ENCODE measurements at regions not wholly inside any gene's neighbourhood (a gene's known extent, or its start where the extent isn't known, plus 50 kb on each side); places are given as distances from the start of the nearest gene placed in this dataset.

DNA sequence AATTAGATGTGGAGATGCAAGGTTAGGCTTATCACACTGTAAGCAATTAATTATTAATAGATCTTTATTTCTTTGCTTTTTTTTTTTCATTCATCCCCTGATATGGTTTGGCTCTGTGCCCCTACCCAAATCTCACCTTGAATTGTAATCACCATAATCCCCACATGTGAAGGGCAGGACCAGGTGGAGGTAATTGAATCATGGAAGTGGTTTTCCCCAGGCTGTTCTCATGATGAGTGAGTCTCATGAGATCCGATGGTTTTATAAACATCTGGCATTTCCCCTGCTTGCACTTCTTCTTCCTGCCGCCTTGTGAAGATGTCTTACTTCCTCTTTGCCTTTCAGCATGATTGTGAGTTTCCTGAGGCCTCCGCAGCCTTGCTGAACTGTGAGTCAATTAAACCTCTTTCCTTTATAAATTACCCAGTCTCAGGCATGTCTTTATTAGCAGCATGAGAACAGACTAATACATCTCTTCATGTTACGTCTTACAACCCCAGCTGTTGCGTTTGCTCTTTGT is 333.8 kb downstream of the CDH26 start:
- no peak for DNase-seq

DNA sequence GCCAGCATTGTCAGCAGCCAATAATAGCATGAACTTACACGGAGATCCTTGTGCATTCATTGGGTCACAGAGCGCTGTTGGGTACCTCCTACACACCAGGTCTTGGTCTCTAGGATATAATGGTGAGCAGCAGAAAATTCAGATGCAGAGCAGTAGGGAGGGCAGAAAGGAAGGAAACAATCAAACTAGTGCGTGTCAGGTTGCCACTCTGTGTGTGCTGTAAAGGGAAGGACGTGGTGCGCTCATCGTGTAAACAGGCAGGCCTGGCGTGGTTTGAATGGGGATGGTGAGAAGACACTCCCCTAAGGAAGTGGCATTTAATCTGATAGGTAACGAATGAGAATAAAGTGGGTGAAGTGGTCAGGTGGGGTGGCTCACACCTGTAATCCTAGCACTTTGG is 336.4 kb downstream of the CDH26 start:
- no peak for DNase-seq

DNA sequence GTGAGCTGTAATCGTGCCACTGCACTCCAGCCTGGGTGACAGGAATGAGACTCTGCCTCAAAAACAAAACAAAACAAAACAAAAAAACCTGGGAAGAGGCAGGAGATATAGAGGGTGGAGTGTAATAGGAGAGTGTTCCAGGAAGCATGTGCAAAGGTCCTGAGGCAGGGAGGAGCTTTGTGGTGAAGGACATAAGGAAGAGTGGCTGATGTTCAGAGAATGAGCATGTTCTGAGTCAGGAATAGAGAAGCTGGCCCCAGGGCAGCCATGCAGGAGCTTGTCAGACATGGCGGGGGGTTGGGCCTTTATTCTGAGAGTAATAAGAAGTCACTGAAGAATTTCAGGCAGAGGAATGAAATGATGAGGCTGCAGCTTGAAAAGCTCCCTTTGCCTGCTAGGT is 337.0 kb downstream of the CDH26 start:
- no peak for DNase-seq

DNA sequence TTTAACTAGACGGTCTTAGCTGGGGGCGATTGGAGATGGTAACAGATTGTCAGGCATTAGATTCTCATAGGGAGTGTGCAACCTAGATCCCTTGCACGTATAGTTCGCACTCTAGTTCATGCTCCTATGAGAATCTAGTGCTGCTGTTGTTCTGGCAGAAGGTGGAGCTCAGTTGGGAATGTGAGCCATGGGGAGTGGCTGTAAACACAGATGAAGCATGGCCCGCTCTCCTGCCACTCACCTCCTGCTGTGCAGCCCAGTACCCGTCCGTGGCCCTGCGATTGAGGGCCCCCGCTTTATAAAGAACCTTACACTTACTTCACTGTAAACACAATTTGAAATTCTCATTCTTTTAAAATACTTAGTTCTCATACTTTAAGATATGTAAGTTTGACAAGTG is 339.4 kb downstream of the CDH26 start:
- no peak for DNase-seq

DNA sequence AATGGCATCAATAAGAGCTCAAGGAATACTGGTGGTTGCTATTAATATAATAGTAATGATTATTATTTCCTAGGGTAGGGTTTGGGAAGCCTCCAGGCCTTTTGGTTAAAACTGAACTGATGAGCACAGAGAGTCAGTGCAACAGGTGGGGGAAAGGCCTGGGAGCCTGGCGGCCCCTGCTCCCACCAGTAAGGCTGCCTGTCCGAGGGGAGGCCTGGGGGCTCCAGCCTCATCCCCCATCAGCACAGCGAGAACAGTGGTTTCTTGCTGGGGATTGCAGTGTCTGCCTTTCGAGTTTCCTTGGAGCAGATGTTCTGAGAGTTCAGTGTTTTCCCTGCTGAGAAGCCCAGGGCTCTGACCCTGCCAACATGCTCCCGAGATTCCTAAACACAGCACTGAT is 340.4 kb downstream of the CDH26 start:
- DNase-seq, result no peak

DNA sequence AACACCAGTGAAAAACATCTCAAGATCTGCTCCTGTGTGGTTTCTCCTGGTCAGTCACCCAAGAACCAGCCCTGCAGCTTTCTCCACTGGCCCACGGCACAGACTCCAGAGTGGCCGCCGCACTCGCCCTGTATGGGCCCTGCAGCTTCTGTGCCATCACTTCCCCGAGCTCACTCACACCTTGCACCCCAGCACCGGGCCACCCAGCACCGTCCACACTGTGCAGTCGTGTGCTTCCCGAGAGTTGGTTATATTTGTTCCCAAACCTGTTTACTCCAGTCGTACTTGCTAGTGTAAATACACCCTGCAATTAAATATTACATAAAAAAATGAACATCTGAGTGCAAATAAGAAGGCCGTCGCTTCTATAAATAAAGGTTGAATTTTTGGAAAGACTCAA is 341.7 kb downstream of the CDH26 start:
- DNase-seq, result no peak

DNA sequence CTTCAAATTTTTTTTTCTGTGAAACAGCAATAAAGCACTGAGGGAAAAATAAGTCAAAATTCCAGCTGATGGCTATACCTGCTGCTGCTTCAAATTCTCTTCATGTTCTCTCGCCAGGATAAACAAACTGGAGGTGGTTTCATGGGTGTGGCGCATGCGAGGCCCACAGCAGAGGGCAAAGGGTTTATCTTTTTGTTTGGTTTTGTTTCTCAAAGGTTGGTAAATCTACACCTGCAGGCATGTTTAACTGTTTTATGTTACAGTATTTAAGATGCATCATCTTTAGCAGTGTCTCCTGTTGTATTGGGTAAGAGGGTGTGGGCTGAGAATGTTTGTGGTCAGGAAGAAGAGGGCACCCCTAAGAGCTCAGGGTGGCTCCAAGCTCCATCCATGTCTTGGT is 342.2 kb downstream of the CDH26 start:
- no peak for DNase-seq

DNA sequence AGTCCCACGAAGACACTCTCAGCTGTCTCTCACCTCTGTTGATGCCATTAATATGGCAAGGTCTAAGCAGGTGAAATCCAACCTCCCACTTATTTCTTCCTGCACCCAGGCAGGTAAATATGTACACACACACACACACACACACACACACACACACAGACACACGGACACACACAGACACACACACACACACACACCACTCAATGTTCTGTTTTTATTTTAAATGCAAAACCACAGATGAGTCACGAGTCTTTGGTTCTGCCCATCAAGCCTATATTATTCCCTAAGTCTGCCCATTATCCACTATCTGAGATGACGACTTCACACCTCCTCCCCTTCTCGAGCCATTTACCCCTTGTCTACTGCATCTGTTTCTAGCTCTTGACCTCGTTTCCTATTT is 344.7 kb downstream of the CDH26 start:
- no peak for DNase-seq

DNA sequence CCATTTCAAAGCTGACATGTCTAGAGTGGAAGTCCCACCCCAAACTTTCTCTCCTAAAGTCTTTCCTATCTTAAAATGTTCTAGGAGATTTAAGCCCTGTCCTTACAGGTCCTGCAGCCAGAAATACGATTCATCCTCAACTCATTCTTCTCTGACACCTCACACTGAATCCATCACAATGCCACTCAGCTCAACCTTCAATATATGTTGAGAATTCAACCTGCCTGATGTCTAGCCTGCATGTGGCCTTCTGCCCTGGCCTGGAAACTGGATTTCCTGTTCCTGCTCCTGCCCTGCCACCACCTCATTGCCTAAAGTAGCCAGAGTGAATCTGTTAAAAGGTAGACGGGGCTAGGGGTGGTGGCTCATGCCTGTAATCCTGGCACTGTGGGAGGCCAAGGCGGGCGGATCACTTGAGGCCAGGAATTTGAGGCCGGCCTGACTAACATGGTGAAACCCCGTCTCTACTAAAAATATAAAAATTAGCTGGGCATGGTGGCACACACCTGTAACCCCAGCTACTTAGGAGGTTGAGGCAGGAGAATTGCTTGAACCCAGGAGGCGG is 345.9 kb downstream of the CDH26 start:
- DNase-seq, result no peak

DNA sequence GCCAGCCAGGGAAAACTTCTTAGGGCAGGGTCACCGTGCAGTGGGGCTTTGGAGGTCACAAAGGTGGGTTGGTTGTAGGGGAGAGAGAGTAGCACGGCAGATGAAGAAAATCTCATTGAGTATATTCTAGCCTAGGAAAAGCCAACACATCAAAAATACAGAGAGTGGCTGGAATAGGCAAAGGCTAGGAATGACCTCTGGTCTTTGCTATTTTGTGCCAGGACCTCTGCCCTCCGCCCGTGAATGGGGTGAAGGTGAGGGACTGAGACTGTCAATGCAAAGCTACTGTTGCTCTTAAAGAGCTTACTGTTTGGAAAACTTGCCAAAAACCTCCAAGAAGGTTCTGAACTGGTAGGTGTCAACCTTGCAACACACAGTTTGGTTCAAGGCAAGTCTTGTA is 346.7 kb downstream of the CDH26 start:
- no peak for DNase-seq

DNA sequence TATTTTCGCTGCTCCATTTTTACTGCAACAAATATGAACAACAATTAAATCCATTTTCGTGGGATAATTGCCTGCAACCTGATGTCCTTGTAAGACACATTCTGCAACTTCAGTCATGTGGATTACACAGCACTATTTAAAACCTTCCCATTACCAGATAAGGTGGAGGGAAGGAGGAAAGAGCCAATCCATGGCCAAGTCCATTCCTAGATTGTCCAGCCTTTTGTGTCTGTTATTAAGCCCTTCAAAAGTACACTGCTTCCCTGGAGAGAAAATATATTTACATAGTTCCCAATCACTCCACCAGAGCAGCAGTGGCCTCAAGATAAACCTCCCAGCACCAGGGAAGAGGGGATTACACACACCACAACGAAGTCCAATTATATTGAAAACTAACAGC is 347.9 kb downstream of the CDH26 start:
- no peak for DNase-seq

DNA sequence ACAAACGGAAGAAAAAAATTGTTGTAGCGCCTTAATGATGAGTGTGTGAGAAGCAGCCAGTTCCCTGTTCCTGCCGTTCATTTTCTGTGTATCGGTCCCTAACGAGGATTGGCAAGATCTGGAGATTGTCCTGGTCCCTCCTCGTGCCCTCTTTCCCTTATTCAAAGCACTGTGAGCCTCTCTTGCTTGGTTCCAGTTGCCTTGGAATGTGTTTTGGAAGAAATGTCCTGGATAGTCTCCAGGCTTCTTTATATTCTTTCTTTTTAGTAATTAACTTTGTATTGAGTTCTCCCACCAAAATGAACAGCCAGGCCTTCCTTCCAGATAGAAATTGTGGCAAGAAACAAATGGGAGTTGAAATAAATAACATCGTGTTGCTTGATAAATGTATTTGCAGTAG is 348.3 kb downstream of the CDH26 start:
- DNase-seq, result no peak

DNA sequence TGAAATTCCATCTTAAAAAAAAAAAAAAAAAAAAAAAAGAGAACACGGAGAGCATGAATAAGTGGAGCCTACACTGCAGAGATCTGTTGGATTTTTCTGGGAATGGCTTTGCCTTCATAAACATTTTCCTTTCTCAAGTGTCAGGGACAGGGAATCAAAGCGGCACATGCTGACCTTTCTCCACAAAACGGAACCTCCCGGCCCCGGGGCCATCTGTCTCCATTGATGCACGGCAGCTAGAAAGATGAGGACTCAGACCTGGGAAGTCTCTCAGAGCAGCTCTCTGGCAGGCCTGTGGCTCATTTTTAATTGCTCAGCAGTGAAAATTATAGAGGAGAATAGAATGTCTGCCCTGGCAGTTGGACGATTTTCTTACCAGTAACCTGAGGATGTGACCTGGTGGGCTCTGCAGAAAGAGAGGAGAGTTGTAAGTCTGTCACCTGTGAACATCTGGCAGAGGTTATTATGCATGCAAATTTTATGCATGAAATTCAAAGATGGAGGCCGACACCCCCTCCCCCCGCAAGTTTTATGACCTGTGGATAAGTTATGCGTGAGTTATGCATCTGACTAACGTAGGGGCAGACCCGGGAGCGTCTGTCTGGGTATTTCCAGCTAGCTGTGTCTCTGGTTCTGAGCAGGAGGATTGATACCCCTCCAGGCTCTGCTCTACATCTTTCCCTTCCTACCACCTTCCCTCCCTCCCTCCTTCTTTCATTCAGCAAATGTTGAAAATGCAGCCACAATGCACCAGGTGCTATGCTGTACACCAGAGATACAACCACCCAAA is 352.5 kb downstream of the CDH26 start:
- no peak for DNase-seq

DNA sequence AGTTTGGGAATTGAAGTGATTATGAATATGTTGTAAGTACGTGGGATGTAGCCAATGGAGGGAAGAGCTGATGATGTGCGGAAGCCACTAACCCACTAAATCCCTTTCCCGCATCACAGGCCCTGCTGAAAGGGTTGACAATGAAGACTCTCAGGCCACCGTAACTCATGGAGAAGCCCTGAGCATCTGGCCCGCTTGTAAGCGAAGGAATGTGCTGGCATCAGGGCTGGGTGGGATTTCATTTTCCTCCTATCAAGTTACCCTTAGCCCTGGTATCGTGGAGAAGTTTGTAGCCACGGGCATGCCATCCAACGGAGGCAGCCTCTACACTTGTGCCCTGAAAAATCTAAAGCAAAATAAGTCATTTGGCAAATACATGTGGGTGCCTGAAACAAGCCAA is 355.0 kb downstream of the CDH26 start:
- no peak for DNase-seq

DNA sequence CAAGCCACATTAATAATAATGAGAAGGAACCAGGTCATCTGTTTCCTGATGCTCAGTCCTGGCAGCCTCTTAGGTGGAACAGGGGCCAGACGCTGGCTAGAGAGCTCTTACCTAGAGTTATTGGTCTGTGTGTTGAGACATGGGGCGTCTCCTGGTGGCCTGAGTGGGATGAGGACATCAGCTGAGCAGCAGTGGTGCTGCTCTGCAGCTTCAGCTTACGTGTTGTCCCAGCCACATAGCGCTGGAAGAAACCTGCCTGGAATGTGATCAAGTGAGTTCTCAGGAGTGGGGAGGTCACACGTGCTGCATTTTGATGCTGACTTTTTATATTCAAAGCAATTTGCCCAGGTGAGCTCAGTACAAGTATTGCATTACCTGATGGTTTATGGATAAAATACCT is 355.4 kb downstream of the CDH26 start:
- DNase-seq, result no peak

DNA sequence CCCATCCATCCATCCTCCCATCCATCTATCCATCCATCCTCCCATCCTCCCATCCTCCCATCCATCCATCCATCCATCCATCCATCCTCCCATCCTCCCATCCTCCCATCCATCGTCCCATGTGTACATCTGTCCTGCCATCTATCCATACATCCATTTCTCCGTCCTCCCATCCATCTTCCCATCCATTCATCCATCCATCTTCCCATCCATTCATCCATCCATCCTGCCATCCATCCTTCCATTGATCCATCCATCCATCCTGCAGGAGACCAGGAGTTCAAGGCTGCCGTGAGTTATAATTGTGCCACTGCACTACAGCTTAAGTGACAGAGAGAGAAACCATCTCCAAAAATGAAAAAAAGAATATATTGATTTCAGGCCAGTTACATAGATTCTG is 356.5 kb downstream of the CDH26 start:
- no peak for DNase-seq

DNA sequence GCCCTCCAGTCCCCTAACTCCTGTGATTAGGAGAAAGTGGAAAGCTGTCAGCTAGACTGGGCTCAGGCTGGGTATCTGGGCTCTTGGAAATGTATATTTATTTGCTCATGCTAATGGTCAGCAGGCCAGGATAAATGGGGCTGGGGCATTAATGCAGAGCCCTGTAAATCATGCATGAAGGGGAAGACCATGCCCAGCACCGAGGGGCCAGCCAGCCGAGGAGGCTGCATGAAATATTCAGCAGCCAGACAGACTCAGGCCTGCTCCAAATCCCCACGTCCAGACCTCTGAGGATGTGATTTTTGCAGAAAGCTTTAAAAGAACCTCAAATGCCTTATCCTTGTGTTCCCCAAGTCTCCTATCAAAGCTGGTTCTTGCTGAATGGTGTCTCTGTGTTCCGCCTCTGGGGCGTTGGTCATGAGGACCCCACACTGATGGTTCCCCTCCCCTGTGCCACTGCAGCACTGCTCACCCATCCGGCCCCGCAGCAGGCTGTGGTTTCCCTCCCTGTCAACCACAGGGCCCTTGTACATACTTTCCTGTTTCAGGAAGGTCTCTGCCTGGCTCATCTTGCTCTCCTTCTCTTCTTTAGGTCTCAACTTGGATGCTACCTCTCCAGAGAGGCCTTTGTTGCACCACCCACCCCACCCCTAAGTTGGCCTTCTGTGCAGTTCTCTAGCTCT is 358.4 kb downstream of the CDH26 start:
- no peak for DNase-seq

DNA sequence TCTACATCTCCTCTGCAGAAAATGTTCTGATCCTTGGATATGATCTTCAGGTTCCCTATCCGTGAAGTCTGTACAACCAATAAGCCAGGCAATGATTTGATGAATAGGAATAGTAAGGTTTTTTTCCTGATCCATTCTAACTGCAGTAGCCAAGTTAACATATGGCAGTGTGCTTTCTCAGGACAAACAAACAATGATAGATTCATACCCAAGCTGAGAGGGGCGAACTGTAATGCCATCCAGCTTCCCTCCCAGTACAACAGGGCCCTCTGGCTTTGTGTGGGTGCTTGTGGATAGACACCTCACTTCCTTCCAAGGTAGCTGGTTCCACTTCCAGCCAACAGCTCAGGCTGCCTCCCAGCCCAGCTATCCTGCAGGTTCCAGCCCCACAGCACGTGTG is 359.2 kb downstream of the CDH26 start:
- no peak for DNase-seq

DNA sequence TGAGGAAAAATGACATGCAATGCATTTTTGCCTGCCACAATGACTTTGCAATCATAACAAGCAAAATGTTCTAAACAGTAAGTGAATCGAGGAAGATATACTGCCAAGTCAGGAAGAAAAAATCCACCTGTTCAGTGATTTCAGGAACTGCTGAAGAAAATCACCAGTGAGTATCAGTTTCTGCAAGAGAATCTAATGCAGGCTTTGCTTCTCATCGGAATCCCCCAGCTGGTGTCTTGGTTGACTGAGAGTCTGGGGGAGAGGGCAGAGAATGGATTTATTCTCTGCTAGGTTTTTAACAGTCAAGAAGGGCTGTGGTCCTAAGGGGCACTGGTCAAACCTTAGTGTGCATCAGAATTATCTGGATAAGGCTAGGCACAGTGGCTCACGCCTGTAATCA is 363.4 kb downstream of the CDH26 start:
- DNase-seq, result no peak

DNA sequence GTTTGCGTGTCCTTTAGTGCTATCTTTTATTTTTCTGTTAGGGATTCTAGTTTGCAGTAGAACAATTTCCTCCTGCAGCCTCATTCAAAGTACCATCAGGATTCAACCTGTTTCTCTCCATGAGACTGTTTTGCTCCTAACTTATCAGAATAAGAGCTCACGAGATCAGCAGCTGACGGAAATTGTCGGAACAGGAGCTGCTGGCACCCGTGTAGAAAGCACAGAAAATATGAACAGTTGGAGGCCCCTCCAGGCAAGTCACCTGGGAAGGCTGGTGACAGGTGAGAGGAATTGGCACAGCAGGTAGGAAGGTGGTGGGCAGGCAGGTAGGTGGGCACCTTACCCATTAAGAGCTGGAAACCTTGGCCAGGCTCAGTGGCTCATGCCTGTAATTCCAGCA is 368.6 kb downstream of the CDH26 start:
- DNase-seq, result no peak

DNA sequence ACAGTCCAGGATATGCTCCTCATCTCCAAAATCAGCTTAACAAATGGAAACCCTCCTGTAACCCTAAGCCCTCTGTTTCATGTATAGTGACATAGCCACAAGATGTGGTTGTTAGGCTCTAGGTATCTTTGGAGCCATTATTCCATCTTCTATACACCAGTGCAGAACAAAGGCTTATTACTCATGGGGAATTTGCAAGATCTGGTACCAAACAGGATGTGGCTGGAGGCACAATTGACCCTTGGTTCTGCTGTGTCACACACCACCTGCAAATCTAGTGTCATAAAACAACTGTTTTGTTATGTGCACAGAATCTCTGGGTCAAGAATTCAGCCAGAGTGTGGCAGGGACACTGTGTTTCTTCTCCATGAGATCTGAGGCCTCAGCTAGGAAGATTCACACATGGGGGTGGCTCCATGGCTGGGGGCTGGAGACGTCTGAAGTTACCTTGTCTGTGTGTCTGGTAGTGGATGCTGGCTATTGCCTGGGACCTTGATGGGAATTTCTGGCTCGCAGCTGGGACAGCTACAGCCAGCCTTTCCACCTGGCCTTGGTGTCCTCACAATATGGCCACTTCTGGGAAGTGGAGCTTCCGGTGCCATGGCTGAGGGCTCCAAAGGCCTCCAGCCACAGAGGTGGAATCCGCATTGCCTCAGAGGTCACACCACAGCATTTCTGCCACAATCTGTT is 369.9 kb downstream of the CDH26 start:
- no peak for DNase-seq

DNA sequence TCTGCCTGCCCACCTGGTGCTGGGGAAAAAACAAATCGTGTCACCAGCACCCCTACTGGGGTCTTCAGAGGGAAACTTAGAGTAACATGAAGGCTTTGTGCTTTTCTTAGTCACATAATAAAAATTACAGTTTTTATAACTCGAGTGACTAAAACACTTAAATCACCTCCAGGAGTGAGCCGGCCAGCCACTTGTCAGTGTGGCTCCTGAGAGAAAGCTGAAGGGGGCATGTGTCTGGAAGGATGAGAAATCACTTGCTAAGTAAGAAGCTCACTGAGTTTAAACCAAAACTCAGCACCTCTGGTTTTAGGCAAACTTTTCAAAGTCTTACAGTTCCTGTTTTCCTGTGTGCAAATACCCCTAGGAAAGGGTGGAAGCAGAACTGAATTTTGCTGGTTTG is 372.2 kb downstream of the CDH26 start:
- DNase-seq, result no peak

DNA sequence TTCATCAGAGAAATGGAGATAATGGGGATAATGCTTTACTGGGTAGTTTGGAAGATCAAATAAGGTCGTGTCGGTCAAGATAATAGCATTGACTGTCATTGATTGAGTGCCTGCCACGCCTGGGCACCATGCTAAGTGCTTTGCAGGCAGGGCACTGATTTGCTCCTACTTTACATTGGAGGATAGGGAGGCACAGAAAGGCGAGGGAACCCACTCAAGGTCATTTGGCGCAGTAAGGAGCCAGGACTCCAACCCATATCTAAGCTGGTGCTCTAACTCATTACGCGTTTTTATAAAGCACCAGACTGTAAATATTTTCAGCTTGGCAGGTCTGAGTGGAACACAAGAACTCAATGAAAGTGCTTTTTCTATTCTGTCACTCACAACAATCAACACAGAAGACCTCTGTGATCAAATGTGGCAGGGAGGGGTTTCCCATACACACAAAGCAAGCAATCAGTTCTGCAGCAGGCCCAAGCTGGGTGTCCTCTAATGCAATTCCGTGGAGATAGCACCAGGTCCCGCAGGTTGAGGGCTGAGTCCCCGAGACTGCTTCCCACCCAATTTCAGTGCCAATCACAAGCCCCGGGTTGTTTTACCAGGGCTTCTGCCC is 373.6 kb downstream of the CDH26 start:
- DNase-seq, result no peak
